ENCODE measurements at regions not wholly inside any gene's neighbourhood (a gene's known extent, or its start where the extent isn't known, plus 50 kb on each side); places are given as distances from the start of the nearest gene placed in this dataset.
A peak's percentile ranks its signal among the peaks of the same experiment; 100 is the strongest.

DNA sequence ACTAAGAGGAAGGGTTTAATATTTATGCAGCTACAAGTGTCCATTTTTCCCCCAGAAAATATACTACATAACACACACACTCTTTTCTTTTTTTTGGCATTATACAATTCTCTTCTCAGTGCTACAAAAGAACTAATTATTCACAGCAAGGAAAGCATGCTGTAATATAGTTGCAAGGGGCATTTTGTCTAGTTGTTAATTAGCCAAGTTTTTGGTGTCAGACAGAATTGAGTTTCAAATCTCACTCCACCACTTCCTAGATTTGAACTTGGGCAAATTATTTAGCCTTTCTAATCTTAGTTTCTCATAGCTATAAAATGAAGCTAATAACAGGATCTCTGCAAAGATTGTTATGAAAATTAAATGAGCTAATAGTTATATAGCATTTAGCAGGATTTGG is 60.0 kb upstream of the VTCN1 start:
- intact Hi-C loops (cut with DNase I) = no loop called here
- TF ChIP-seq, protein P1, sequence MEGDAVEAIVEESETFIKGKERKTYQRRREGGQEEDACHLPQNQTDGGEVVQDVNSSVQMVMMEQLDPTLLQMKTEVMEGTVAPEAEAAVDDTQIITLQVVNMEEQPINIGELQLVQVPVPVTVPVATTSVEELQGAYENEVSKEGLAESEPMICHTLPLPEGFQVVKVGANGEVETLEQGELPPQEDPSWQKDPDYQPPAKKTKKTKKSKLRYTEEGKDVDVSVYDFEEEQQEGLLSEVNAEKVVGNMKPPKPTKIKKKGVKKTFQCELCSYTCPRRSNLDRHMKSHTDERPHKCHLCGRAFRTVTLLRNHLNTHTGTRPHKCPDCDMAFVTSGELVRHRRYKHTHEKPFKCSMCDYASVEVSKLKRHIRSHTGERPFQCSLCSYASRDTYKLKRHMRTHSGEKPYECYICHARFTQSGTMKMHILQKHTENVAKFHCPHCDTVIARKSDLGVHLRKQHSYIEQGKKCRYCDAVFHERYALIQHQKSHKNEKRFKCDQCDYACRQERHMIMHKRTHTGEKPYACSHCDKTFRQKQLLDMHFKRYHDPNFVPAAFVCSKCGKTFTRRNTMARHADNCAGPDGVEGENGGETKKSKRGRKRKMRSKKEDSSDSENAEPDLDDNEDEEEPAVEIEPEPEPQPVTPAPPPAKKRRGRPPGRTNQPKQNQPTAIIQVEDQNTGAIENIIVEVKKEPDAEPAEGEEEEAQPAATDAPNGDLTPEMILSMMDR (IDR thresholded peaks at IDR 0.05) = no peak
- H3K4me1 ChIP-seq = peaks cover 0 to 4% (median 4%) of the 10 kb centered on the region in 3 donors
- peak overlapping the region in 3 of 4 donors; percentile 8 to 54 (median 47) for H3K27ac ChIP-seq
- no peaks in the 10 kb centered on the region for H3K27me3 ChIP-seq
- H3K36me3 ChIP-seq = no peaks in the 10 kb centered on the region
- ATAC-seq = peak in 1 of 4 donors; percentile 28
- no peak overlapping the region for H3K4me3 ChIP-seq
- no peaks in the 10 kb centered on the region for H3K9me3 ChIP-seq
- no peak for DNase-seq
- FAIRE-seq = no peak

DNA sequence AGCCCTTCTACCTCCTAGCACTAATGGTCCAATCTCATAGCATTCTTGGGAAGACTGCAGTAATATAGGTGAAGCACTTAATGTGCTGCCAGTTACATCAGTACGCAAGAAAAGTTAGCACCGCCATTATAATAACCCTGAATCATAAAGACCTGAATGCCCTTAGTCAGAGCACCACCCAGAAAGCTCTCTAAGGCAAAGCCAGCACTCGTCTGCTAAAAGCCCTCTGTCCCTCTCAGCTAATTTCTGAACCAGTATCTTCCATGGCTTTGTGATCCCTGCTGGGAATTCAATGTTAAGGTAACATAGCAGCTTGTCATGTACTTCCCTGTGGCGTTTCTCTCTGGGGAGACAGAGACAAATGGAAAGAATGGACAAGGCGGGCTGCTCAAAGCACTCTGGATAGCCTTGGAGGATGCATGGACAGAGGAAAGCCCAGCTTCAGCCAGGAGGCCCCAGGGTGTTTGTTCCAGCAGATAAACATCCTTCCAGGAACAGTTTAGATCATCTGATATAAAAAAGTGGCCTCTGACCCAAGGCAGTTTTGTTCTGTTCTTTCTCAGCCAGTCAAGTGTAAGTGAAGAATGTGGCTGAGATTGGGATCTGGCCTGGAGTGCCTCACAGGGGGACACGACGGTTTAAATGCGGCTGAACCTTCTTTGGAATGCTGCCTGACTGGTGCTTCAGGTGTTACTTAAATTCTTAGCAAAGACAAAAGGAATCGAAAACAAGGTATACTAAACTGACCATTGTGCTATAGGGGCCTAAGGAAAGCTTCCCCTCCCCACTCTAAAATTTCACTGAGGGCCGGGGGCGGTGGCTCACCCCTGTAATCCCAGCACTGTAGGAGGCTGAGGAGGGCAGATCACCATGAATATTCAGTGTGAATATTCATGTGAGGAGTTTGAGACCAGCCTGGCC is 58.1 kb upstream of the VTCN1 start:
- 74% methylated on average over 11 of the region's 11 CpGs for WGBS, 2 donors
- DNase-seq (no peak), ATAC-seq (peak in 2 of 4 donors; percentile 31 to 49), FAIRE-seq (no peak)
- H3K27me3 ChIP-seq = no peaks in the 10 kb centered on the region
- H3K27ac ChIP-seq = peak overlapping the region in 1 of 4 donors; percentile 35
- no peak overlapping the region for H3K4me3 ChIP-seq
- H3K9me3 ChIP-seq = no peaks in the 10 kb centered on the region
- intact Hi-C loops (cut with DNase I) = no loop called here
- TF ChIP-seq, protein P1 (IDR thresholded peaks at IDR 0.05) = no peak
- H3K4me1 ChIP-seq = peaks cover 0 to 4% (median 4%) of the 10 kb centered on the region in 3 donors
- no peaks in the 10 kb centered on the region for H3K36me3 ChIP-seq

DNA sequence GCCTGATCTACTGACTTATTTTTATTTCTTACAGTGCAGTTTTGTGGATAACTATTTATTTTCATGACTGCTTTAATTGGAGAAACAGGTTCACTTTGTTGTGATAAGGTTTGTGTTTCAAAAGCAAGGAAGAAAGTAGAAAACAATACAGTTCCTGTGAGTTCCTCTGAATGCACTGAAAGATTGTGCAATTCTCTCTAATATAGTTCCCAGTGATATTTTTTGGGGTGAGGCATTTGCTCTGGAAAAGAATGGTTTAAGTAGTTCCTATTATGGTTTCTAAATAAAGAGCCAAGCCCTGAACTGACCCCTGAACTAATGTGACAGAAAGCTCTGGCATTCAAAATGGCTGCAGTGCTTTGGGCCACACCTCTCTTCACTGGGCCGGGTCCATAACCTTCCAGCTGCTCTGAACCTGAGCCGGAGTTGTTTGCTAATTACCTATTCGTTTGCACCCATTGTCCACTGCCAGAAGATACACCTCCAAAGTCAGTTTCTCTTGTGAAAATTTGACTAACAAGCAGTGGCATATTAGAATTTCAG is 56.6 kb upstream of the VTCN1 start:
- DNase-seq (no peak), ATAC-seq (no peak), FAIRE-seq (no peak)
- Histone ChIP-seq H3K4me3 (no peak overlapping the region), H3K27me3 (no peaks in the 10 kb centered on the region), H3K9me3 (no peaks in the 10 kb centered on the region), H3K4me1 (peaks cover 0 to 4% (median 4%) of the 10 kb centered on the region in 3 donors), H3K36me3 (no peaks in the 10 kb centered on the region), H3K27ac (peak overlapping the region in 1 of 4 donors; percentile 39)
- intact Hi-C loops (cut with DNase I) = no loop called here
- TF ChIP-seq, protein P1 (IDR thresholded peaks at IDR 0.05) = no peak
- 53 to 56% methylated on average over 3 of the region's 3 CpGs for WGBS, 2 donors

DNA sequence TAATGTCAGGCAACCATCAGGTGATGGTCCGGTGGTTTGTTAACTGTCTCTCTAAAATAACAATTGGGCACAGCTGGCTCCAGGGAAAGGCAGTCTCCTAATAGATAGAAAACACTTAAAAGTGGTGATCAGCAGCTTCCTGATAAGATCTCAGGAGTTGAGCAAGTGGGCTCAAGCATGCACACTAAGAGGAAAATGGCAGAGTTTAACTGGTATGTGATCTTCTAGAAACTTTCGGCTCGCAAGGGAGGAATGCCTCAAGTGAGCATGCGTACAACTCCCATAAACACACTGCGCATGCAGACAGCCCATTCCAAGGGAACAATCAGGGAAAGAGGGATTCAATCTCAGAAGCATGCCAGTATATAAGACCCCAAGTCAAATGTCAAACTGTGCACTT is 52.2 kb upstream of the VTCN1 start:
- H3K27me3 ChIP-seq = no peaks in the 10 kb centered on the region
- WGBS, 2 donors = 94 to 96% methylated on average over 5 of the region's 5 CpGs
- ATAC-seq (no peak), DNase-seq (no peak), FAIRE-seq (no peak)
- no peaks in the 10 kb centered on the region for H3K9me3 ChIP-seq
- intact Hi-C loops (cut with DNase I) = no loop called here
- no peaks in the 10 kb centered on the region for H3K36me3 ChIP-seq
- no peak overlapping the region for H3K4me3 ChIP-seq
- H3K27ac ChIP-seq = no peak overlapping the region
- no peaks in the 10 kb centered on the region for H3K4me1 ChIP-seq
- TF ChIP-seq, protein P1 (IDR thresholded peaks at IDR 0.05) = no peak

DNA sequence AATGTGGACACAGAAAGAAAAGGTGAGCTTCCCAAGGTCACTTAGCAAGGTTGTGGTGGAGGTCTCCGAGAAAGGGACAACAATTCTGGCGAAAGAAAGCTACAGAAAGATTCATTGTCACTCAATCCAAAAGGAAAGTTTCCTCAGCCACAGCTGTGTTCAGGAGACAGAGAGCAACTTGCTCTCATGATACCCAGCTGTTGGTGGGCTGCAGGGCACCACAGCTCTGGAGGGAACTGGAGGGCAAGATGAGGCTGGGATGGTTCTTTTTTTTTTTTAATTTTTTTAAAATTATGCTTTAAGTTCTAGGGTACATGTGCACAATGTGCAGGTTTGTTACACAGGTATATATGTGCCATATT is 50.7 kb upstream of the VTCN1 start:
- DNase-seq (no peak), FAIRE-seq (no peak), ATAC-seq (no peak)
- 90 to 94% methylated on average over 2 of the region's 2 CpGs for WGBS, 2 donors
- TF ChIP-seq, protein P1 (IDR thresholded peaks at IDR 0.05) = no peak
- no peak overlapping the region for H3K4me3 ChIP-seq
- H3K9me3 ChIP-seq = no peaks in the 10 kb centered on the region
- H3K4me1 ChIP-seq = no peaks in the 10 kb centered on the region
- H3K27ac ChIP-seq = no peak overlapping the region
- intact Hi-C loops (cut with DNase I) = no loop called here
- no peaks in the 10 kb centered on the region for H3K36me3 ChIP-seq
- no peaks in the 10 kb centered on the region for H3K27me3 ChIP-seq

Data from pancreas (tissue), 10 donors.